Common myeloid progenitor, CD34-positive (primary cell): ENCODE measurements at regions not wholly inside any gene's neighbourhood (a gene's known extent, or its start where the extent isn't known, plus 50 kb on each side); places are given as distances from the start of the nearest gene placed in this dataset.

Experiments
- CTCF ChIA-PET: fragments of 350-600 bp; sonication (Branson Sonifier 250); formaldehyde crosslinking; loops from one replicate; lab custom pipeline; 2021; ENCODE audit warnings: antibody characterized with exemption; lab: Charles Lee
- POLR2A ChIA-PET: fragments of 350-600 bp; sonication (Branson Sonifier 250); formaldehyde crosslinking; loops from one replicate; lab custom pipeline; 2021; ENCODE audit warnings: antibody characterized with exemption; lab: Charles Lee
- DNase-seq, 3 donors: peaks; one replicate each; pipeline versions ENCODE4 v3.0.0 to v3.0.0-alpha.2; 2013
- H3K27ac ChIP-seq, 2 experiments: 1 replicate in 1 of 2; 2 replicates in 1 of 2; pipeline ENCODE4 v1.7.0; 2013; ENCODE audit warnings: inconsistent platforms in 2 of 2, low read length in 2 of 2, mild to moderate bottlenecking in 2 of 2, low read depth in 1 of 2, moderate library complexity in 1 of 2; ENCODE audit not compliant: severe bottlenecking in 2 of 2, insufficient read depth in 1 of 2, poor library complexity in 1 of 2
- H3K27me3 ChIP-seq, 5 experiments: replicated peaks in 2 of 5; 1 replicate in 3 of 5; 2 replicates in 2 of 5; pipeline versions ENCODE4 v1.6.1 to v1.7.0; 2013; ENCODE audit warnings: low read length in 4 of 5, mild to moderate bottlenecking in 2 of 5, moderate library complexity in 2 of 5, inconsistent platforms in 1 of 5; ENCODE audit not compliant: insufficient read depth in 5 of 5, control insufficient read depth in 4 of 5
- H3K36me3 ChIP-seq, 4 experiments: 1 replicate in 2 of 4; 2 replicates in 2 of 4; pipeline versions ENCODE4 v1.6.1 to v1.7.0; 2013; ENCODE audit warnings: low read length in 3 of 4, control low read depth in 1 of 4, mild to moderate bottlenecking in 1 of 4; ENCODE audit not compliant: control insufficient read depth in 4 of 4, insufficient read depth in 4 of 4
- H3K4me1 ChIP-seq, 4 experiments: 1 replicate in 3 of 4; 2 replicates in 1 of 4; pipeline versions ENCODE4 v1.6.1 to v1.7.1; 2013; ENCODE audit warnings: low read length in 3 of 4, mild to moderate bottlenecking in 3 of 4, control low read depth in 1 of 4, inconsistent platforms in 1 of 4, moderate library complexity in 1 of 4; ENCODE audit not compliant: control insufficient read depth in 4 of 4, insufficient read depth in 4 of 4; ENCODE audit errors: control extremely low read depth in 1 of 4
- H3K4me3 ChIP-seq, 7 experiments: 1 replicate in 4 of 7; 2 replicates in 3 of 7; pipeline versions ENCODE4 v1.5.1 to v1.7.0; 2013; ENCODE audit warnings: mild to moderate bottlenecking in 7 of 7, low read length in 6 of 7, moderate library complexity in 6 of 7, inconsistent platforms in 2 of 7, low read depth in 2 of 7, control low read depth in 1 of 7; ENCODE audit not compliant: insufficient read depth in 4 of 7, control insufficient read depth in 1 of 7; ENCODE audit errors: extremely low read depth in 1 of 7
- H3K9me3 ChIP-seq, 5 experiments: 1 replicate in 4 of 5; 2 replicates in 1 of 5; pipeline versions ENCODE4 v1.6.1 to v1.7.1; 2013; ENCODE audit warnings: low read length in 4 of 5, mild to moderate bottlenecking in 2 of 5, inconsistent platforms in 1 of 5, low read depth in 1 of 5, moderate library complexity in 1 of 5; ENCODE audit not compliant: control insufficient read depth in 4 of 5, insufficient read depth in 2 of 5; ENCODE audit errors: control extremely low read depth in 1 of 5
- WGBS: methylation state at CpG from one replicate; pipeline ENCODE4 v1.1.5; 2013; ENCODE audit not compliant: insufficient coverage; 5-methylcytosine and 5-hydroxymethylcytosine counted together

GRCh38 chr1:222454186-222454585 is 93.7 kb downstream of the HHIPL2 start:
- WGBS: 95% methylated on average over 4 of the region's 5 CpGs
- POLR2A ChIA-PET: no interaction called here
- H3K4me3 ChIP-seq: no peak overlapping the region
- H3K9me3 ChIP-seq: peaks cover 0 to 25% (median 7%) of the 10 kb centered on the region in 5 experiments
- CTCF ChIA-PET: interaction anchor here (0.7 to 4.8 kb wide), 15 partner anchors 8 to 976 kb away, joined by 3 to 23 read pairs (median 4); no protein-coding TSS in a partner anchor
- no peaks in the 10 kb centered on the region for H3K36me3 ChIP-seq
- peaks cover 0 to 3% (median 0%) of the 10 kb centered on the region in 5 experiments for H3K27me3 ChIP-seq
- no peak for DNase-seq
- peaks cover 0 to 10% (median 5%) of the 10 kb centered on the region in 4 experiments for H3K4me1 ChIP-seq
- no peak overlapping the region for H3K27ac ChIP-seq

- CTCF ChIA-PET: interaction anchor here (1.4 to 1.6 kb wide), 3 partner anchors 9 to 975 kb away, joined by 3 to 8 read pairs (median 4); no protein-coding TSS in a partner anchor
- POLR2A ChIA-PET: no interaction called here
- Histone ChIP-seq H3K4me1 (peaks cover 0 to 10% (median 5%) of the 10 kb centered on the region in 4 experiments), H3K27me3 (peaks cover 0 to 3% (median 0%) of the 10 kb centered on the region in 5 experiments), H3K27ac (no peak overlapping the region), H3K9me3 (peaks cover 0 to 4% (median 0%) of the 10 kb centered on the region in 5 experiments), H3K4me3 (no peak overlapping the region), H3K36me3 (no peaks in the 10 kb centered on the region)
- DNase-seq: no peak
- WGBS: 67% methylated on average over 1 of the region's 3 CpGs
These were observed 95.9 kb downstream of the HHIPL2 start for GRCh38 chr1:222452031-222452430.

- CTCF ChIA-PET: interaction anchor here (1.2 to 2.3 kb wide), 2 partner anchors 9 to 11 kb away, joined by 8 to 9 read pairs; no protein-coding TSS in a partner anchor
- no peak overlapping the region for H3K27ac ChIP-seq
- peaks cover 0 to 2% (median 0%) of the 10 kb centered on the region in 4 experiments for H3K4me1 ChIP-seq
- no peaks in the 10 kb centered on the region for H3K27me3 ChIP-seq
- no CpG with 5 or more reads among the region's 2 CpGs for WGBS
- DNase-seq: peak; percentile 38 to 78 (median 70)
- no peaks in the 10 kb centered on the region for H3K9me3 ChIP-seq
- H3K36me3 ChIP-seq: no peaks in the 10 kb centered on the region
- no peak overlapping the region for H3K4me3 ChIP-seq
- POLR2A ChIA-PET: no interaction called here
These were observed 104.3 kb downstream of the HHIPL2 start for GRCh38 chr1:222443566-222443965.

GRCh38 chr1:222441066-222441465 is 106.8 kb downstream of the HHIPL2 start:
- 96% methylated on average over 5 of the region's 5 CpGs for WGBS
- ChIA-PET CTCF (interaction anchor here (1.5 to 1.8 kb wide), 2 partner anchors 12 to 14 kb away, joined by 5 read pairs; no protein-coding TSS in a partner anchor), POLR2A (no interaction called here)

GRCh38 chr1:222424826-222425225 is 123.1 kb downstream of the HHIPL2 start:
- H3K4me3 ChIP-seq: no peak overlapping the region
- no peak for DNase-seq
- WGBS: 100% methylated on average over 1 of the region's 1 CpG
- CTCF ChIA-PET: no interaction called here
- H3K4me1 ChIP-seq: peaks cover 0 to 11% (median 3%) of the 10 kb centered on the region in 4 experiments
- peaks cover 0 to 20% (median 2%) of the 10 kb centered on the region in 5 experiments for H3K9me3 ChIP-seq
- no peak overlapping the region for H3K27ac ChIP-seq
- no peaks in the 10 kb centered on the region for H3K36me3 ChIP-seq
- POLR2A ChIA-PET: no interaction called here
- no peaks in the 10 kb centered on the region for H3K27me3 ChIP-seq

More at GRCh38 chr1:222441066-222441465, 106.8 kb downstream of the HHIPL2 start:
- no peak overlapping the region for H3K4me3 ChIP-seq
- no peak for DNase-seq
- no peaks in the 10 kb centered on the region for H3K36me3 ChIP-seq
- H3K27ac ChIP-seq: no peak overlapping the region
- peaks cover 0 to 2% (median 0%) of the 10 kb centered on the region in 4 experiments for H3K4me1 ChIP-seq
- no peaks in the 10 kb centered on the region for H3K27me3 ChIP-seq
- H3K9me3 ChIP-seq: no peaks in the 10 kb centered on the region

- POLR2A ChIA-PET: interaction anchor here (0.8 kb wide), 1 partner anchor 9 kb away, joined by 3 read pairs; no protein-coding TSS in a partner anchor
- Histone ChIP-seq H3K27me3 (no peaks in the 10 kb centered on the region), H3K27ac (no peak overlapping the region), H3K4me1 (peaks cover 0 to 11% (median 3%) of the 10 kb centered on the region in 4 experiments), H3K9me3 (peaks cover 0 to 18% (median 2%) of the 10 kb centered on the region in 5 experiments), H3K4me3 (no peak overlapping the region), H3K36me3 (no peaks in the 10 kb centered on the region)
- CTCF ChIA-PET: no interaction called here
- no peak for DNase-seq
These were observed 126.5 kb downstream of the HHIPL2 start for GRCh38 chr1:222421380-222421779.

GRCh38 chr1:222420633-222421032 is 127.3 kb downstream of the HHIPL2 start:
- ChIA-PET POLR2A (no interaction called here), CTCF (no interaction called here)
- WGBS: no CpG with 5 or more reads among the region's 1 CpG
- Histone ChIP-seq H3K36me3 (no peaks in the 10 kb centered on the region), H3K4me3 (peak overlapping the region in 1 of 7 experiments; percentile 8), H3K27ac (no peak overlapping the region), H3K9me3 (peaks cover 0 to 11% (median 2%) of the 10 kb centered on the region in 5 experiments), H3K4me1 (peaks cover 0 to 11% (median 3%) of the 10 kb centered on the region in 4 experiments), H3K27me3 (no peaks in the 10 kb centered on the region)
- peak in 2 of 3 donors; percentile 10 to 30 for DNase-seq
